A549 (cell line): ENCODE measurements at regions not wholly inside any gene's neighbourhood (a gene's known extent, or its start where the extent isn't known, plus 50 kb on each side); places are given as distances from the start of the nearest gene placed in this dataset.

ENCODE experiments used
- ATAC-seq, 2 experiments: fragments of 200-7000 bp in 1 of 2; fragments of >200 bp in 1 of 2; cut with Nextera tagmentation in 1 of 2; cut with Tn5 transposase in 1 of 2; 3 replicates each; pipeline versions ENCODE4 v1.8.0 to v1.9.1; 2018 to 2020; ENCODE audit warnings: mild to moderate bottlenecking in 1 of 2, moderate library complexity in 1 of 2
- CTCF ChIA-PET: fragments of 300-600 bp; sonication (Branson Sonifier 250); formaldehyde crosslinking; extraction: SDS; loops from one replicate; lab custom pipeline; 2021; ENCODE audit warnings: antibody characterized with exemption, inconsistent platforms; lab: Yijun Ruan, JAX
- POLR2A ChIA-PET: fragments of 350-600 bp; formaldehyde crosslinking; extraction: SDS; loops from one replicate; lab custom pipeline; 2021; ENCODE audit warnings: antibody characterized with exemption, inconsistent platforms; lab: Yijun Ruan, JAX
- DNase-seq, 2 experiments: peaks; one replicate each; pipeline versions ENCODE4 v3.0.0 to v3.0.0-alpha.2; 2011 to 2016; ENCODE audit warnings: low read depth in 1 of 2, low spot score in 1 of 2
- FAIRE-seq: peaks from 2 replicates; lab custom pipeline; 2011; peaks lifted over from hg19 to GRCh38; lab: Jason Lieb, UNC
- H3K27ac ChIP-seq, 2 experiments: fragments of >200 bp; sonication (Bioruptor Twin); formaldehyde crosslinking; 3 replicates each; pipeline ENCODE4 v1.5.1; 2016 to 2017
- H3K4me1 ChIP-seq: fragments of >200 bp; sonication (Bioruptor Twin); formaldehyde crosslinking; 3 replicates; pipeline ENCODE4 v1.6.1; 2016
- H3K4me2 ChIP-seq: fragments of >200 bp; sonication (Bioruptor Twin); formaldehyde crosslinking; 3 replicates; pipeline ENCODE4 v1.6.1; 2016
- H3K4me3 ChIP-seq: fragments of >200 bp; sonication (Bioruptor Twin); formaldehyde crosslinking; 3 replicates; pipeline ENCODE4 v1.5.1; 2016
- H3K9me3 ChIP-seq: fragments of >200 bp; sonication (Bioruptor Twin); formaldehyde crosslinking; 3 replicates; pipeline ENCODE4 v1.6.1; 2016
- BHLHE40 ChIP-seq: IDR thresholded peaks from 2 replicates; pipeline ENCODE4 v1.6.1; 2012; ENCODE audit warnings: low read depth, low read length, inconsistent platforms
- CEBPB ChIP-seq, 2 experiments: fragments of >200 bp in 1 of 2; sonication (Bioruptor Twin) in 1 of 2; formaldehyde crosslinking in 1 of 2; IDR thresholded peaks; 2 replicates each; pipeline ENCODE4 v1.6.1; 2012 to 2016
- CHD2 ChIP-seq: fragments of 150-350 bp; IDR thresholded peaks from 2 replicates; pipeline ENCODE4 v1.6.1; 2014; ENCODE audit warnings: low read length; ENCODE audit not compliant: partially characterized antibody
- CTCF ChIP-seq: fragments of >200 bp; sonication (Bioruptor Twin); formaldehyde crosslinking; IDR thresholded peaks from 3 replicates; pipeline ENCODE4 v1.5.1; 2016
- EHF ChIP-seq: fragments of 250-450 bp; sonication (Bioruptor Pico); IDR thresholded peaks from 2 replicates; pipeline ENCODE4 v1.5.0; 2020; ENCODE audit warnings: mild to moderate bottlenecking
- ELK1 ChIP-seq: fragments of 150-350 bp; IDR thresholded peaks from 2 replicates; pipeline ENCODE4 v1.6.1; 2014; ENCODE audit warnings: low read depth, mild to moderate bottlenecking, low read length
- EP300 ChIP-seq, 2 experiments: fragments of >200 bp; sonication (Bioruptor Twin); formaldehyde crosslinking; IDR thresholded peaks; 2 replicates in 1 of 2; 3 replicates in 1 of 2; pipeline ENCODE4 v1.6.1; 2016 to 2017
- FOSB ChIP-seq: fragments of 250-450 bp; sonication (Bioruptor Pico); IDR thresholded peaks from 2 replicates; pipeline ENCODE4 v1.5.0; 2020; ENCODE audit warnings: mild to moderate bottlenecking, moderate library complexity
- FOXS1 ChIP-seq: fragments of 250-450 bp; sonication (Bioruptor Pico); IDR thresholded peaks from 2 replicates; pipeline ENCODE4 v1.5.0; 2020; ENCODE audit warnings: mild to moderate bottlenecking, moderate library complexity
- HDAC2 ChIP-seq: fragments of 200-600 bp; sonication (generic); IDR thresholded peaks from 2 replicates; pipeline ENCODE4 v1.6.1; 2016
- HMGXB4 ChIP-seq: fragments of 250-450 bp; sonication (Bioruptor Pico); IDR thresholded peaks from 2 replicates; pipeline ENCODE4 v1.5.0; 2021; ENCODE audit warnings: mild to moderate bottlenecking, moderate library complexity, borderline replicate concordance
- HOXB13 ChIP-seq: fragments of 250-450 bp; sonication (Bioruptor Pico); IDR thresholded peaks from 2 replicates; pipeline ENCODE4 v1.5.0; 2020; ENCODE audit warnings: low read depth, mild to moderate bottlenecking, moderate library complexity
- JUN ChIP-seq, 2 experiments: fragments of >200 bp; sonication (Bioruptor Twin); formaldehyde crosslinking; IDR thresholded peaks; 2 replicates in 1 of 2; 3 replicates in 1 of 2; pipeline ENCODE4 v1.6.1; 2016 to 2017
- JUNB ChIP-seq: fragments of >200 bp; sonication (Bioruptor Twin); formaldehyde crosslinking; IDR thresholded peaks from 2 replicates; pipeline ENCODE4 v1.6.1; 2016
- KDM1A ChIP-seq: fragments of 200-600 bp; sonication (generic); IDR thresholded peaks from 2 replicates; pipeline ENCODE4 v1.6.1; 2016; ENCODE audit warnings: low read depth, mild to moderate bottlenecking
- PHF8 ChIP-seq: fragments of 200-600 bp; sonication (generic); IDR thresholded peaks from 2 replicates; pipeline ENCODE4 v1.6.1; 2016; ENCODE audit warnings: low read depth, mild to moderate bottlenecking, antibody characterized with exemption, moderate library complexity, borderline replicate concordance
- RARB ChIP-seq: fragments of 250-450 bp; sonication (Bioruptor Pico); IDR thresholded peaks from 2 replicates; pipeline ENCODE4 v1.8.0; 2021; ENCODE audit warnings: mild to moderate bottlenecking, moderate library complexity
- RCOR1 ChIP-seq: fragments of 150-350 bp; IDR thresholded peaks from 2 replicates; pipeline ENCODE4 v1.6.1; 2014; ENCODE audit warnings: antibody characterized with exemption, low read length, low read depth
- RFX5 ChIP-seq: fragments of 450-650 bp; IDR thresholded peaks from 2 replicates; pipeline ENCODE4 v1.7.1; 2014; ENCODE audit warnings: antibody characterized with exemption, mild to moderate bottlenecking, moderate library complexity
- RNF2 ChIP-seq: fragments of 200-600 bp; sonication (generic); IDR thresholded peaks from 2 replicates; pipeline ENCODE4 v1.6.1; 2016; ENCODE audit warnings: low read depth, mild to moderate bottlenecking, antibody characterized with exemption, moderate library complexity, borderline replicate concordance
- SREBF2 ChIP-seq: fragments of 450-650 bp; IDR thresholded peaks from 2 replicates; pipeline ENCODE4 v1.6.1; 2014; ENCODE audit warnings: mild to moderate bottlenecking, moderate library complexity
- TP53 ChIP-seq: fragments of 250-450 bp; sonication (Bioruptor Pico); IDR thresholded peaks from 2 replicates; pipeline ENCODE4 v1.5.0; 2021; ENCODE audit warnings: mild to moderate bottlenecking, moderate library complexity
- ZC3H11A ChIP-seq: fragments of 450-650 bp; IDR thresholded peaks from 2 replicates; pipeline ENCODE4 v1.6.1; 2014; ENCODE audit warnings: antibody characterized with exemption, mild to moderate bottlenecking
- ZFP36 ChIP-seq: fragments of 450-650 bp; IDR thresholded peaks from 2 replicates; pipeline ENCODE4 v1.6.1; 2014; ENCODE audit warnings: borderline replicate concordance; ENCODE audit not compliant: partially characterized antibody
- WGBS: methylation state at CpG from one replicate; pipeline ENCODE4 v1.1.6; 2017; ENCODE audit errors: missing lambda C conversion rate; 5-methylcytosine and 5-hydroxymethylcytosine counted together
- TF ChIP-seq, protein P1 (sequence below): fragments of 250-450 bp; sonication (Bioruptor Pico); IDR thresholded peaks from 2 replicates; pipeline ENCODE4 v1.5.0; 2020; ENCODE audit warnings: low read depth, mild to moderate bottlenecking, moderate library complexity
- TF ChIP-seq, protein P2 (sequence below): IDR thresholded peaks from 2 replicates; pipeline ENCODE4 v1.6.1; 2012
- TF ChIP-seq, protein P3 (sequence below): fragments of >200 bp; sonication (Bioruptor Twin); formaldehyde crosslinking; IDR thresholded peaks from 3 replicates; pipeline ENCODE4 v1.6.1; 2016

DNA sequence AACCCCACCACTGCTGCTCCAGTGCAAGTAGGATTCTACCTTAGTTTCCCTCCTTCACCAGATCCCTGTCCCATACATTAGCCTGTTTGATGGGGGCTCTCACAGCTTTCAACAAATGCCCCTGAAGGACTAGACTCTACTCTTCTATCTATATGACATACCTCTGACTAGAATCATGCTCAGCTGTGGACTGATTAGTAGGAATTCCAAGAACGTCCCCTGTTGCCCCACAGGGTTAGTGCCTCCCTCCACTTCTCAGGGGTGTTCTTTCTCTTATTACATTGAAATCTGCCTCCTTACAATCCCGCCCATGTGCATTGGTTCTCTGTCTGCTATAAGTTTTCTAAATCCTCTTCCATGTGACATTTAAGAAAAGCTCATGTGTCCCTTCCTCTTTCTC lies 375.9 kb upstream of the DUSP10 start (continued):
- TF ChIP-seq RCOR1 (no peak), ZC3H11A (no peak), ELK1 (no peak), FOSB (no peak), JUN (IDR thresholded peaks at IDR 0.05) (no peak)

- WGBS: 3% methylated on average over 3 of the region's 3 CpGs
- no peak overlapping the region for H3K4me3 ChIP-seq
- H3K4me2 ChIP-seq: no peak overlapping the region
- no peaks in the 10 kb centered on the region for H3K4me1 ChIP-seq
- no peak for ATAC-seq
- FAIRE-seq: no peak
- DNase-seq: no peak
- POLR2A ChIA-PET: no interaction called here
- TF ChIP-seq KDM1A: no peak
- TF ChIP-seq, protein P1, sequence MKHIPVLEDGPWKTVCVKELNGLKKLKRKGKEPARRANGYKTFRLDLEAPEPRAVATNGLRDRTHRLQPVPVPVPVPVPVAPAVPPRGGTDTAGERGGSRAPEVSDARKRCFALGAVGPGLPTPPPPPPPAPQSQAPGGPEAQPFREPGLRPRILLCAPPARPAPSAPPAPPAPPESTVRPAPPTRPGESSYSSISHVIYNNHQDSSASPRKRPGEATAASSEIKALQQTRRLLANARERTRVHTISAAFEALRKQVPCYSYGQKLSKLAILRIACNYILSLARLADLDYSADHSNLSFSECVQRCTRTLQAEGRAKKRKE (CRISPR knock-in tag): no peak
- TF ChIP-seq HOXB13 (CRISPR knock-in tag): no peak
- no peak for TF ChIP-seq RNF2
- TF ChIP-seq PHF8: no peak
- no peak for TF ChIP-seq FOXS1 (CRISPR knock-in tag)
- TF ChIP-seq RFX5: no peak
- no peak for TF ChIP-seq HMGXB4 (CRISPR knock-in tag)
- TF ChIP-seq SREBF2: no peak
- no peak for TF ChIP-seq CHD2
- TF ChIP-seq, protein P2, sequence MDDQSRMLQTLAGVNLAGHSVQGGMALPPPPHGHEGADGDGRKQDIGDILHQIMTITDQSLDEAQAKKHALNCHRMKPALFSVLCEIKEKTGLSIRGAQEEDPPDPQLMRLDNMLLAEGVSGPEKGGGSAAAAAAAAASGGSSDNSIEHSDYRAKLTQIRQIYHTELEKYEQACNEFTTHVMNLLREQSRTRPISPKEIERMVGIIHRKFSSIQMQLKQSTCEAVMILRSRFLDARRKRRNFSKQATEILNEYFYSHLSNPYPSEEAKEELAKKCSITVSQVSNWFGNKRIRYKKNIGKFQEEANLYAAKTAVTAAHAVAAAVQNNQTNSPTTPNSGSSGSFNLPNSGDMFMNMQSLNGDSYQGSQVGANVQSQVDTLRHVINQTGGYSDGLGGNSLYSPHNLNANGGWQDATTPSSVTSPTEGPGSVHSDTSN: no peak
- TF ChIP-seq EP300 (IDR thresholded peaks at IDR 0.05): no peak
- TF ChIP-seq EHF (CRISPR knock-in tag): no peak
- no peak for TF ChIP-seq CEBPB (IDR thresholded peaks at IDR 0.05)
- no peak for TF ChIP-seq TP53
- TF ChIP-seq, all 56 proteins: peak for 0
- Histone ChIP-seq H3K27ac (no peak overlapping the region), H3K9me3 (no peaks in the 10 kb centered on the region)
- CTCF ChIA-PET: no interaction called here
Observed at GRCh38 chr1:222114536-222115156, 372.8 kb upstream of the DUSP10 start.

- Histone ChIP-seq H3K4me1 (0 out of 3 replicates have a peak, but pooled peaks cover 3% of the 10 kb centered on the region), H3K27ac (no peak overlapping the region), H3K4me2 (no peak overlapping the region), H3K9me3 (no peaks in the 10 kb centered on the region), H3K4me3 (no peak overlapping the region)
- POLR2A ChIA-PET: no interaction called here
- 32% methylated on average over 4 of the region's 4 CpGs for WGBS
- FAIRE-seq (no peak), DNase-seq (no peak), ATAC-seq (no peak)
- CTCF ChIA-PET: interaction anchor here (1.0 kb wide), 1 partner anchor 59 kb away, joined by 3 read pairs; no protein-coding TSS in a partner anchor
- TF ChIP-seq RARB (CRISPR knock-in tag) (no peak), JUNB (no peak), BHLHE40 (no peak), ZC3H11A (no peak), HDAC2 (no peak), ZFP36 (no peak), CTCF (no peak), EHF (CRISPR knock-in tag) (no peak)
- TF ChIP-seq, protein P3, sequence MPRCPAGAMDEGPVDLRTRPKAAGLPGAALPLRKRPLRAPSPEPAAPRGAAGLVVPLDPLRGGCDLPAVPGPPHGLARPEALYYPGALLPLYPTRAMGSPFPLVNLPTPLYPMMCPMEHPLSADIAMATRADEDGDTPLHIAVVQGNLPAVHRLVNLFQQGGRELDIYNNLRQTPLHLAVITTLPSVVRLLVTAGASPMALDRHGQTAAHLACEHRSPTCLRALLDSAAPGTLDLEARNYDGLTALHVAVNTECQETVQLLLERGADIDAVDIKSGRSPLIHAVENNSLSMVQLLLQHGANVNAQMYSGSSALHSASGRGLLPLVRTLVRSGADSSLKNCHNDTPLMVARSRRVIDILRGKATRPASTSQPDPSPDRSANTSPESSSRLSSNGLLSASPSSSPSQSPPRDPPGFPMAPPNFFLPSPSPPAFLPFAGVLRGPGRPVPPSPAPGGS: no peak
Observed at GRCh38 chr1:222109836-222110235, 367.9 kb upstream of the DUSP10 start.
